NCI-H2029 (cell line): ENCODE measurements at regions not wholly inside any gene's neighbourhood (a gene's known extent, or its start where the extent isn't known, plus 50 kb on each side); places are given as distances from the start of the nearest gene placed in this dataset.

Experiments used
- DNase-seq: peaks from one replicate; lab custom pipeline; 2025; lab: John Stamatoyannopoulos, UW

GRCh38 chr9:103913899-103914298, 180.2 kb upstream of the SMC2 start:
- no peak for DNase-seq

GRCh38 chr9:103919605-103920209, 174.4 kb upstream of the SMC2 start:
- DNase-seq: no peak

DNA sequence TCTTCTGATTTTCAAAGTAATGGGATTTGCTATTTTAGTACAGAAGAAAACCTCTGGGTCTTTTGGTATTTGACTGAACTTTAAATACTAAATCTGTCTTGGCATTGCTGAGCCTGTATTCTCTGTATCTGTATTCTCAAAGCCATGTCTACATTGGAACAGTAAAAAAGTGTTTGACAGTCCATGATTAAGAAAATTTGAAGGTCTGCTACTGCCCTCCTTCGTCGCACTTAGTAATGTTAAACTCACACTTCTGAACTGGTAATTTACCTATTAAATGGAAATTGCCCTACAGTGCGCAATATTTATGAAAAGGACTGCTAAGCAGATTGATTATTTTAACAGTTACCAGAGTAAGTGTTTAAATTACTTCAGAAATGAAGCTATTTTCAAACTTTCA, 165.7 kb upstream of the SMC2 start:
- DNase-seq: no peak

DNA sequence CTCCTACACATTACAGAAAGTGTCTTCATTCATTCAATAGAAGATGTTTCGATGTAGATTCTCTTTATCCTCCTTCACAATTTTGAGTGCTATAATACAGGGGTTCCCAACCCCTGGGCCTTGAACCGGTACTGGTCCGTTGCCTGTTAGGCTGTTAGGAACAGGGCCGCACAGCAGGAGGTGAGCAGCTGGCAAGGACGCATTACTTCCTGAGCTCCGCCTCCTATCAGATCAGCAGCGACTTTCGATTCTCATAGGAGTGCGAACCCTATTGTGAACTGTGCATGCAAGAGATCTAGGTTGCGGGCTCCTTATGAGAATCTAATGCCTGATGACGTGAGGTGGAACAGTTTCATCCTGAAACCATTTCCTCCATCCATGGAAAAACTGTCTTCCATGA, 153.0 kb upstream of the SMC2 start:
- no peak for DNase-seq

- DNase-seq: no peak
Observed at GRCh38 chr9:103942200-103942599, 151.9 kb upstream of the SMC2 start.

GRCh38 chr9:103942651-103943050, 151.5 kb upstream of the SMC2 start:
- peak; percentile 81 for DNase-seq

- DNase-seq: no peak
Observed at GRCh38 chr9:103949096-103949495, 145.0 kb upstream of the SMC2 start.

- DNase-seq: no peak
Observed at GRCh38 chr9:103977163-103977562, 116.9 kb upstream of the SMC2 start.

DNA sequence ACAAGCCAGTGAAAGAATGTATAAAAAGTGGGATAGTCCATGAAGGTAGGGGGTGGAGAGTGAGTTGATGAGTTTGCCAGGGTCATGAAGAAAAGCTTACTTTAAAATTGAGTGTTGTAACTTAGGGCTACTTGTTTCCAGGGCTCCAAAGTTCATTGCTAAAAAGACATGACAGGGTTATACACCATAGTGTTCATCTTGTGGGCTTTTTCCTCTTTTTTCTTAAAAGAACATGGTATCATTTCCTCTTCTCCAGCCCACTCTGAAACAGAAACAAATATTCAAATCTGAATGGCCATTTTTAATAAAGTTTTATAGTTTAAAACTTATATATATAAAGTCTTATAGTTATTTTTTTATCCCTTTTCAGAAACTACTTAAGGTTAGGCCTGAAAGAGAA, 115.7 kb upstream of the SMC2 start:
- DNase-seq: no peak

DNA sequence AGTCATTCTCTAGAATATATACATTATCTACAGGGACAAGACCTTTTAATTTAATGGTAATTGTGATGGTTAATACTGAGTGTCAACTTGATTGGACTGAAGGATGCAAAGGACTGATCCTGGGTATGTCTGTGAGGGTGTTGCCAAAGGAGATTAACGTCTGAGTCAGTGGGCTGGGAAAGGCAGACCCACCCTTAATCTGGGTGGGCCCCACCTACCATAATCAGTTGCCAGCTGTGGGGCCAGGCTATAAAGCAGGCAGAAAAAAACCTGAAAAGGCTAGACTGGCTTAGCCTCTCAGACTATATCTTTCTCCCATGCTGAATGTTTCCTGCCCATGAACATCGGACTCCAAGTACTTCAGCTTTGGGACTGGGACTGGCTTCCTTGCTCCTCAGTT, 112.2 kb upstream of the SMC2 start:
- no peak for DNase-seq

DNA sequence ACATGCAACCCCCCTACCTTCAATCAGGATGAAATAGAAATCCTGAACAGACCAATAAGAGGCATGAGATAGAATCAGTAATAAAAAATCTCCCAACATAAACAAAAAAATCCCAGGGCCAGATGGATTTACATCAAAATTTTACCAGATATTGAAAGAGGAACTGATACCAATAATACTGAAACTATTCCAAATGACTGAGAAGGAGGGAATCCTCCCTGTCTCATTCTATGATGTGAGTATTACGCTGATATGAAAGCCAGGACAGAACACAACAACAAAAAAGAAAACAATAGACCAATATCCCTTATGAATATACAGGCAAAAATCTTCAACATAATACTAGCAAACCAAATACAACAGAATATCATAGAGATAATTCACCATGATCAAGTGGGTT, 109.0 kb upstream of the SMC2 start:
- DNase-seq: no peak

GRCh38 chr9:103988821-103989220, 105.3 kb upstream of the SMC2 start:
- DNase-seq: no peak

DNA sequence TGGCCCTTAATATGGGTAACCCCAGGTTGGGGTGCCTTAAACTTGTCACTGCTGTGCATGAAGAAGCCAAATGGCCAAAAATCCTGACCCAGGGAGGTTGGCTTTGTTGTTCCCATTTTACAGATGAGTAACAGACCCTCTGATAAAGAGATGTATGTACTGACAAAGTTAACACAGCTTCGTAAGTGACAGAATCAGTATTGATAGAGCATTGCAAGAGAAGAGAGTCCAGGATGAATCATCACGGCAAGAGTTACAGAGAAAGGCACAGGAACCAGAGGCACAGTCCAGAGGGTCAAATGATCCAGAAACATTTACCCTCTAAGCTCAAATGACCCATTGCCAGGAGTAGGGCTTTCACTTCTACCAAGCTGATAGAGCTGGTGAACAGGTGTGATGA, 103.8 kb upstream of the SMC2 start:
- no peak for DNase-seq

DNA sequence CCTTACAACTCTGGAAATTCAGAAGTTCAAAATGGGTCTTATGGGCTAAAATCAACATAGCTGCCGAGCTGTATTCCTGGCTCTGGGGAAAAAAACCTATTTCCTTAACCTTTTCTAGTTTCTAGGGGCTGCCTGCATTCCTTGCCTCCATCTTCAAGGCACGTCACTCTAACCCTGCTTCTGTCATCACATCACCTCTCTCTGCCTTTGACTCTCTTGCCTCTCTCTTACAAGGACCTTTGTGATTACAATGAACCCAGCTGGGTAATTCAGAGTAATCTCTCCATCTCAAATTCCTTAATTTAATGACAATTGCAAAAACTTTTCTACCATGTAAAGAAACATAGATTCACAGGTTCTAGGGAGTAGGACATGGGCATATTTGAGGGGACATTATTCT, 103.1 kb upstream of the SMC2 start:
- DNase-seq: no peak

DNA sequence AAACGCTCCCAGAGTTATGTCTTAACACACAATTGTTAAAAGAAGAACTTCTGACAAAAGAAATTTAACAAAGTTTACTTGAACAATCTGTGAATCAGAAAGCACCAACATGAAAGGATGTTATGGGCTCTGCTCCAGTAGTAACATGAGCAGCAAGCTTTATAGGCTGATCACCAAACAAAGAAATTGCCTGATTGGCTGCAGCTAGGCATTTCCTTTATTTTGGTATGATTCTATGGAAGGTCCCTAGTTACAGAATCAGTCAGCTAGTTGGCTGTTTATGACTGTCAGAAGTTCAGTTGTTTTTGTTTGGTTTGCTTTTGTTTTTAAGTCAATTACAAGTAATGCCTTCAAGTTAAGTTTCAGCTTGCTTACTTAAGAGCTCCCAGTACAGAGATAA, 102.4 kb upstream of the SMC2 start:
- no peak for DNase-seq

- DNase-seq: no peak
Observed at GRCh38 chr9:103992938-103993579, 101.0 kb upstream of the SMC2 start.

- no peak for DNase-seq
Observed at GRCh38 chr9:103997856-103998370, 96.2 kb upstream of the SMC2 start.

DNA sequence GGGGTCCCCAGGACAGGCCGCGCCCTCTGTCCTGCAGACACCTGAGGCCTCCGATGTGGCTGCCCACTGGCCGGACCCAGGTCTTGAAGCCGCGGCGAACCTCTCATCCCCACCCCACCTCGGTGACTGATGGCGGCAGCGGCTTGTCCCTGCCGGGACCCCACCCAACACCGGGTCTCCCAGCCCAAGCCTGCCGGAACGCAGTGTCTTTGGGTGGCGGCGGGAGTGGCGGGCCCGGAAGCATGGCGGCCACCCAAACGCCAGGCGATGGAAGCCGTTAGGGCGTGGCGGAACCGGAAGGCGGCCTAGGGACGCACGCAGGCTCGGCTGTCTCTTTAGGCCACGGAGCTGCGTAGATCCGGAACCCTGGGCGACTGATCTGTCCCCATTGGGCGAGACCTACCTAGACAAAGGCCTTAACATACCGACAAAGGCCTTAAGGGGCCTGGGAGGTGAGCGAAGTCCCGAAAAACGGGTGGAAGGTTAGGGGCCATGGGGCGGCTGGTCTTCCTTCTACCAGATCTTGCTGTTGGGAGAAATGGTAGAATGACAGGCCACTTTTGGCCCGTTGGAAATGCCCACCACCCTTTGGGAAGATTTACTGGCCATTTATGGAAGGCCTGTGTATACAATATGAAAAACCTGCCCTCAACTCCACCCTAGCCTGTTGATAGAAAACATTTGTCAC, 94.6 kb upstream of the SMC2 start:
- DNase-seq: no peak

DNA sequence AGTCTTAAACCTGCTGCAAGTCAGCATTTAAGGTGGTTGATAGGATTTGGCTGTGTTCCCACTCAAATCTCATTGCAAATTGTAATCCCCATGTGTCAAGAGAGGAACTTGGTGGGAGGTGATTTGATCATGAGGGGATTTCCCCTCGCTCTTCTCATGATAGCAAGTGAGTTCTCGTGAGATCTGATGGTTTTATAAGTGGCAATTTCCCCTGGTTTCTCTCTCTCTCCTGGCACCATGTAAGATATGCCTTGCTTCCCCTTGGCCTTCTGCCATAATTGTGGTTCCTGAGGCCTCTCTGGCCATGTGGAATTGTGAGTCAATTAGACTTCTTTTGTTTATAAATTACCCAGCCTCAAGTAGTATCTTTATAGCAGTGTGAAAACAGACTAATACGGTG, 84.3 kb upstream of the SMC2 start:
- peak; percentile 78 for DNase-seq

DNA sequence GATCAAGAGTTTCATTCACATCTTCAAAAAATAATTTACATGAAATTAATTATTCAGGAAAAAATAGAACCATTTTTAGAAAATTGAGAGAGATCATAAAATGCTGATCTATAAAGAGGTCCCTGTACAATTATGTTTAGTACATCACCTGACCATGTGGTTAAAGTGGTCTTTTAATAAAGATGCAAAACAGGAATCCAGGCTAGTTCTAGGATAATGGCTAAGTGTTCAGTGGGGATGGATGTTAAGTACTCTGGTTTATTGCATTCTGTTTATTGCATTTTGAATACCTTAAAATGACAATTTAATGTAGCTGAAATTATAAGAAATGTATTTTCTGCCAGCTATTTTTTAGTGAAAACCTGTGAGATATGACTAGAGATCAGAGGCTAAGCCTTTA, 72.0 kb upstream of the SMC2 start:
- DNase-seq: no peak

GRCh38 chr9:104025104-104025503, 69.0 kb upstream of the SMC2 start:
- DNase-seq: no peak

DNA sequence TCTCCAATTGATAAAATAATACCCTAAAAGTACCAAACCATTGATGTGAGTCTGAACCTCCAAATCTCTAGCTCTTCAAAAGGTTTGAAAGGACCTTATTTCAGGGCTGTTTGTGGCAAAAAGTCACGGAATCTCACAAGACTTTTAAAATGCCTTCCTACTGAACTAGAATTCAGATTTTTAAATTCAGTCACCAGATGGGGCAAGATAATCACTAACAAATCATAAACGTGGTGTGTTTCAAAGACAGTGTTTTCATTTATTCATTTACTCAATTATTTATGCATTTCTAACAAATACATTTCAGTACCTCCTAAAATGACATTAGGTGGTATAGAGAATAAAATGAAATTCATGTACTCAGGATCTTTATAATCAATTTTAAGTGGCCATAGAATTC, 68.2 kb upstream of the SMC2 start:
- DNase-seq: no peak

GRCh38 chr9:104027295-104027694, 66.8 kb upstream of the SMC2 start:
- peak; percentile 84 for DNase-seq

DNA sequence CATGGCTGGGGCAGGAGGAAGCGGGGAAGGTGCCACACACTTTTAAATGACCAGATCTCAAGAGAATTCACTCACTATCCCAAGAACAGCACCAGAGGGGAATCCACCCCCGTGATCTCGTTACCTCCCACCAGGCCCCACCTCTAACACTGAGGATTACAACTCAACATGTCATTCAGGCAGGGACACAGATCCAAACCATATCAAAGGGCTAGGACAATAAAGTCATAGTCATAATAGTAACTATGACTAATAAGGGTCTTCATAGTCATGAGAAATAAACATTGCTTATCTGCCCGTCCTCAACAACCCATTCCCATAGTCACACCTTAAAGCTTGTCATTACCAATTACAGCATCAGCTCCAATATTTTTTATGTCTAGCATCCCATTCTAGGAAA, 65.3 kb upstream of the SMC2 start:
- no peak for DNase-seq
